Keratinocyte (primary cell): ENCODE measurements at regions not wholly inside any gene's neighbourhood (a gene's known extent, or its start where the extent isn't known, plus 50 kb on each side); places are given as distances from the start of the nearest gene placed in this dataset.
"Not testable (repeated sequence)": the region's sequence is repeated elsewhere in the genome, so short reads cannot be mapped to it uniquely, and the experiment has no call there.

ENCODE experiments used
- DNase-seq: peaks from one replicate; pipeline ENCODE4 v3.0.0-alpha.2; 2011; ENCODE audit warnings: low read depth, missing footprints, low spot score
- FAIRE-seq: peaks from 2 replicates; lab custom pipeline; 2011; peaks lifted over from hg19 to GRCh38; lab: Jason Lieb, UNC
- H2AFZ ChIP-seq: 2 replicates; pipeline ENCODE4 v1.6.0; 2012; ENCODE audit warnings: low read length, control low read depth, inconsistent platforms; ENCODE audit not compliant: control insufficient read depth
- H3K27ac ChIP-seq: 2 replicates; pipeline ENCODE4 v1.5.1; 2011; ENCODE audit warnings: low read length; ENCODE audit not compliant: control insufficient read depth, insufficient read depth
- H3K27me3 ChIP-seq: 3 replicates; pipeline ENCODE4 v1.6.0; 2011; ENCODE audit warnings: low read length; ENCODE audit not compliant: control insufficient read depth, insufficient read depth; ENCODE audit errors: extremely low read depth
- H3K36me3 ChIP-seq, 2 experiments: 2 replicates in 1 of 2; 3 replicates in 1 of 2; pipeline ENCODE4 v1.5.1; 2011; ENCODE audit warnings: low read length in 2 of 2, mild to moderate bottlenecking in 1 of 2; ENCODE audit not compliant: control insufficient read depth in 2 of 2, insufficient read depth in 2 of 2; ENCODE audit errors: extremely low read depth in 1 of 2
- H3K4me1 ChIP-seq: 3 replicates; pipeline ENCODE4 v1.5.1; 2011; ENCODE audit warnings: low read length; ENCODE audit not compliant: control insufficient read depth, insufficient read depth; ENCODE audit errors: extremely low read depth
- H3K4me2 ChIP-seq: 3 replicates; pipeline ENCODE4 v1.6.0; 2011; ENCODE audit warnings: low read depth, low read length; ENCODE audit not compliant: control insufficient read depth, insufficient read depth; ENCODE audit errors: extremely low read depth
- H3K4me3 ChIP-seq, 3 experiments: fragments of 200-600 bp in 1 of 3; sonication (generic) in 1 of 3; 2 replicates in 2 of 3; 3 replicates in 1 of 3; pipeline ENCODE4 v1.5.1; 2011 to 2016; ENCODE audit warnings: low read length in 3 of 3, mild to moderate bottlenecking in 3 of 3, control low read depth in 2 of 3, inconsistent platforms in 1 of 3, low read depth in 1 of 3, mixed read lengths in 1 of 3, mixed run types in 1 of 3, moderate library complexity in 1 of 3; ENCODE audit not compliant: control insufficient read depth in 2 of 3, insufficient read depth in 2 of 3; ENCODE audit errors: extremely low read depth in 1 of 3
- H3K79me2 ChIP-seq: 2 replicates; pipeline ENCODE4 v1.6.0; 2012; ENCODE audit warnings: low read length; ENCODE audit not compliant: control insufficient read depth, insufficient read depth
- H3K9ac ChIP-seq: 3 replicates; pipeline ENCODE4 v1.6.0; 2011; ENCODE audit warnings: low read length; ENCODE audit not compliant: control insufficient read depth, insufficient read depth; ENCODE audit errors: extremely low read depth
- H3K9me1 ChIP-seq: 3 replicates; pipeline ENCODE4 v1.6.0; 2011; ENCODE audit warnings: low read length; ENCODE audit not compliant: control insufficient read depth, insufficient read depth; ENCODE audit errors: extremely low read depth
- H3K9me3 ChIP-seq: 2 replicates; pipeline ENCODE4 v1.5.1; 2012; ENCODE audit warnings: low read depth, low read length; ENCODE audit not compliant: control insufficient read depth
- H4K20me1 ChIP-seq: 3 replicates; pipeline ENCODE4 v1.6.0; 2011; ENCODE audit warnings: low read length; ENCODE audit not compliant: control insufficient read depth, insufficient read depth; ENCODE audit errors: extremely low read depth
- CTCF ChIP-seq, 3 experiments: IDR thresholded peaks in 1 of 3; conservative IDR thresholded peaks in 1 of 3; optimal IDR thresholded peaks in 1 of 3; 2 replicates in 2 of 3; 3 replicates in 1 of 3; pipeline versions ENCODE3 to v1.5.1; 2011; ENCODE audit warnings: low read length in 3 of 3, mild to moderate bottlenecking in 3 of 3, moderate library complexity in 2 of 3, control low read depth in 1 of 3, inconsistent platforms in 1 of 3; ENCODE audit not compliant: insufficient read depth in 2 of 3; ENCODE audit errors: extremely low read depth in 1 of 3
- EZH2 ChIP-seq: IDR thresholded peaks from one replicate; pipeline ENCODE4 v1.6.1; 2012; ENCODE audit warnings: inconsistent platforms, mild to moderate bottlenecking, low read length, moderate library complexity
- dilution Hi-C: fragments of 300-500 bp; cut with MboI; formaldehyde crosslinking; loops from one replicate; pipeline ENCODE4 v1.7.0; 2020; ENCODE audit warnings: low sequenced_read_pairs; ENCODE audit not compliant: extremely low pct_ligation_motif_present

- FAIRE-seq: no peak
- H3K4me3 ChIP-seq: no peak overlapping the region
- DNase-seq: no peak
- no peak overlapping the region for H3K9ac ChIP-seq
- dilution Hi-C loops: no loop called here
- no peak for TF ChIP-seq EZH2
- TF ChIP-seq CTCF (optimal IDR thresholded peaks at IDR 0.05 in 1 of 3, IDR thresholded peaks at IDR 0.05 in 1 of 3, conservative IDR thresholded peaks at IDR 0.05 in 1 of 3; ENCODE audit: extremely low read depth in 1 of 3, insufficient read depth in 2 of 3, low read length in 3 of 3): no peak
- H3K9me3 ChIP-seq: no peaks in the 10 kb centered on the region
- no peaks in the 10 kb centered on the region for H3K9me1 ChIP-seq
- H3K27me3 ChIP-seq: peaks cover 2% of the 10 kb centered on the region
- H3K79me2 ChIP-seq: no peaks in the 10 kb centered on the region
- no peaks in the 10 kb centered on the region for H3K36me3 ChIP-seq
- H4K20me1 ChIP-seq: no peaks in the 10 kb centered on the region
- H3K27ac ChIP-seq: no peak overlapping the region
- H3K4me2 ChIP-seq: no peak overlapping the region
- no peak overlapping the region for H2AFZ ChIP-seq
- no peaks in the 10 kb centered on the region for H3K4me1 ChIP-seq
These were observed 178.7 kb upstream of the FBXL17 start for GRCh38 chr5:108560581-108560980.

GRCh38 chr5:108560166-108560565 lies 178.3 kb upstream of the FBXL17 start:
- dilution Hi-C loops: no loop called here
- DNase-seq (no peak), FAIRE-seq (no peak)
- Histone ChIP-seq H3K9ac (no peak overlapping the region), H3K4me1 (no peaks in the 10 kb centered on the region), H4K20me1 (no peaks in the 10 kb centered on the region), H3K9me3 (no peaks in the 10 kb centered on the region), H3K27ac (no peak overlapping the region), H3K9me1 (no peaks in the 10 kb centered on the region), H3K27me3 (no peaks in the 10 kb centered on the region), H2AFZ (no peak overlapping the region), H3K79me2 (no peaks in the 10 kb centered on the region), H3K4me2 (no peak overlapping the region), H3K4me3 (no peak overlapping the region), H3K36me3 (no peaks in the 10 kb centered on the region)
- no peak for TF ChIP-seq EZH2
- no peak for TF ChIP-seq CTCF (optimal IDR thresholded peaks at IDR 0.05 in 1 of 3, IDR thresholded peaks at IDR 0.05 in 1 of 3, conservative IDR thresholded peaks at IDR 0.05 in 1 of 3; ENCODE audit: extremely low read depth in 1 of 3, insufficient read depth in 2 of 3, low read length in 3 of 3)

GRCh38 chr5:108558840-108559239 lies 176.9 kb upstream of the FBXL17 start:
- H2AFZ ChIP-seq, H3K27ac ChIP-seq, H3K9me3 ChIP-seq, H3K9me1 ChIP-seq, H3K4me1 ChIP-seq, H4K20me1 ChIP-seq, H3K36me3 ChIP-seq, H3K79me2 ChIP-seq, H3K9ac ChIP-seq, DNase-seq, H3K4me3 ChIP-seq, H3K27me3 ChIP-seq, dilution Hi-C loops, FAIRE-seq, H3K4me2 ChIP-seq: not testable (repeated sequence)

GRCh38 chr5:108558142-108558541 lies 176.2 kb upstream of the FBXL17 start:
- H2AFZ ChIP-seq, H3K27ac ChIP-seq, H3K36me3 ChIP-seq, FAIRE-seq, H3K27me3 ChIP-seq, H3K9me3 ChIP-seq, H3K9ac ChIP-seq, dilution Hi-C loops, H3K4me3 ChIP-seq, H3K4me2 ChIP-seq, H4K20me1 ChIP-seq, H3K79me2 ChIP-seq, H3K9me1 ChIP-seq, DNase-seq, H3K4me1 ChIP-seq: not testable (repeated sequence)
